ENCODE measurements at regions not wholly inside any gene's neighbourhood (a gene's known extent, or its start where the extent isn't known, plus 50 kb on each side); places are given as distances from the start of the nearest gene placed in this dataset.
"Not testable (repeated sequence)": the region's sequence is repeated elsewhere in the genome, so short reads cannot be mapped to it uniquely, and the experiment has no call there.

DNA sequence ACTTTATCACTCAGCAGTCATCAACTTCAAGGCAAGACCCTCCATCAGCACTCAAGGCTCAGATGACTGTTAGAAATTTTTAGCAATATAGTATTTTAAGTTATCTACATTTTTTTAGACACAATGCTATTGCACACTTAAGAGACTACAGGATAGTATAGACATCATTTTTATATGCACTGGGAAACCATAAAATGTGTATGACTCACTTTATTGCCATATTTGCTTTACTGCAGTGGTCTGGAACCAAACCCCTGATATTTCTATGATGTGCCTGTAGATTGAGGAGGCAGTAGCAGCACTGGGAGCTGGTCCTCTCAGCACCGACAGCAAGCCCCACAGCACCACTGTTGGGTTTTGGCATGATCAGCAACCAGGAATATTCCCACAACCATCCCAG is 264.8 kb upstream of the HNRNPA3 start:
- no peak for DNase-seq (ENCODE audit: low read depth in 1 of 2, low spot score in 1 of 2)

DNA sequence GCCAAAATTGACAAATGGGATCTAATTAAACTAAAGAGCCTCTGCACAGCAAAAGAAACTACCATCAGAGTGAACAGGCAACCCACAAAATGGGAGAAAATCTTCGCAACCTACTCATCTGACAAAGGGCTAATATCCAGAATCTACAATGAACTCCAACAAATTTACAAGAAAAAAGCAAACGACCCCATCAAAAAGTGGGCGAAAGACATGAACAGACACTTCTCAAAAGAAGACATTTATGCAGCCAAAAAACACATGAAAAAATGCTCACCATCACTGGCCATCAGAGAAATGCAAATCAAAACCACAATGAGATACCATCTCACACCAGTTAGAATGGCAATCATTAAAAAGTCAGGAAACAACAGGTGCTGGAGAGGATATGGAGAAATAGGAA is 261.4 kb upstream of the HNRNPA3 start:
- DNase-seq (ENCODE audit: low read depth in 1 of 2, low spot score in 1 of 2) = not testable (repeated sequence)

DNA sequence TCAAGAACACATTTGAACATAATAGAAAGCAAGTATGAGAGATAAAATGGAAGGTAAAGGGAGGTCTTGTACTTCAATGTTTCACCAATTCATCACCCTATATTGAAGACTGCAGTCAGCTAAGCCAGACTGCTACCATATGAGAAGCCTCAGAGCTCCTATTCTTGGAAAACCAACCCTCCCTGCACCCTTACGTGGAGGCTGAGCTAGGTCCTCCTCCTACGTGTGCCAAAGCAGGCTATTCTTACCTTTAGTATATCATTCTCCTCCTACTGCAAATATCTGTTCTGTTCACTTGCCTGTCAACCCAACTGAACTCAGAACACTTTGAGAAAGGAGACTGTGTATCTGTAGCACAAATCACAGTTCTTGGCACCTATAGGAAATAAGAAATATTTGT is 255.8 kb upstream of the HNRNPA3 start:
- DNase-seq (ENCODE audit: low read depth in 1 of 2, low spot score in 1 of 2) = no peak

DNA sequence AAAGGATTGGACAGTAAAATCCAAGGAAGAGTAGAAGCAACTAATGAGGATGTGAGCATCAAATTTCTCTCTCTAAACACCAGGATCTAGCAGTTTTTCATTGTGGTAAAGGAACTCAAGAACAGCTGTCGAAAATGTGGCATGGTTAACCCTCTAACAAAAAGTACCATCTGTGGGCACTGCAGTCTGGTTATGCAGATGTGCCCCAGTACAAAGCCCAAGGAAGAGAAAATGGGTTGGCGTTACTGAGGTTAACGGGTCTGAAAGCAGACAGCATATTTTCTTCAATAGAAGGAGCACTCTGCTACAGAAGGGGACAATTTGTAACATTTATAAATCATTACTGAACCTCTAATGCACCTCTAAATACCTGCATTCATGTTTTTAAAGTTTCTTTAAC is 253.0 kb upstream of the HNRNPA3 start:
- no peak for DNase-seq (ENCODE audit: low read depth in 1 of 2, low spot score in 1 of 2)

DNA sequence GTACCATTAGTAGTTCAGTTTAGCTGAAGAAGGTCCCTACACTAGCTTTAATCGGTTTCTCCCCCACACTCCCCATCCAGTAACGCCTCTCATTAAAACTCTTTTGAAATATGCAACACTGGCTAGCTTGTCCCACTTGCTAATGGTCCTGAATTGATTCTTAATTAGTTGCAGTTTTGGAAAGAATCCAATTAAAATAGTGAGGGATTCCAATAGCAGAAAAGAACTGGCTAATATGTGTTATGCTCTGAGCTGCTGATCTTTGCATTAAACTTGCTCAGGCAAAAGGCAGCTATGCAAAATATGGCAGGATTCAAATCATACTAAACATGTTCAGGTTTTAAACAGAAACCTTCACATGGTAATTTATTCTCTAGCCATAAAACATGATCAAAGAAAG is 252.5 kb upstream of the HNRNPA3 start:
- DNase-seq (ENCODE audit: low read depth in 1 of 2, low spot score in 1 of 2) = no peak

DNA sequence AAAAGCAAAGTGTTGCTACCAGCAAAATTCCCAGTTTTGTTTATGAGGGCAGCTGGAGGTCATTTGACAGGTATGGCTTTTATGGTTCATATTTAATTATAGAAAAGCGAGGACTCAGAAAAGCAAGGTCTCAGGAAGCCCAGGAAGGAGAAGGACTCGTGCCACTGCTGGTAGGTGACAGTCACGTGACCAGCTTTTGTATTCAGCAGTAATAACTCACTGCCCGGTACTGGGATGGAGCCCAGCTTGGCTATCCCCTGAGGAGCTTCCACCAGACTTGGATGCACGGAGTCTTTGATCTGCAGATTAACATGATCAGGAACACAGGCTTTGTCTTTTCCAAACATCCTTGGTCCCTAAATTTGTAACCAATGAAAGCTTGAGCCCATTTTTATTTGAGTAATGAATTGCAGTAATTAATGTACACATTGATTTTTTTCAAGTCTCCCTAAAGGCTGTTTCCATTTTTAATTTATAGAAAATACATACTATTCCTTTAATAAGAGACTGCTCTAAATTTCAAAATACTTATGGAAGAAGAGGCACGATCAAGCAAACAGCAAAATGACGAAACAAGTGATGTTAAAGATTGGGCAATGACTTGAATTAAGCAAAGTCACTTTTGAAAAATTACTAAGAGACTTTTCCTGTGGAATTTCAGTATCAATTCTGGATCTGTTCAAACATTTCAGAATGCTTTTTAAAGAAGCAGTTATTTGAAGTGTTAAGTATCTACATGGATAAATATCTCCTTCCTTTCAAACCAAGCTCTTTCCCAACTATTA is 251.7 kb upstream of the HNRNPA3 start:
- DNase-seq (ENCODE audit: low read depth in 1 of 2, low spot score in 1 of 2) = no peak

DNA sequence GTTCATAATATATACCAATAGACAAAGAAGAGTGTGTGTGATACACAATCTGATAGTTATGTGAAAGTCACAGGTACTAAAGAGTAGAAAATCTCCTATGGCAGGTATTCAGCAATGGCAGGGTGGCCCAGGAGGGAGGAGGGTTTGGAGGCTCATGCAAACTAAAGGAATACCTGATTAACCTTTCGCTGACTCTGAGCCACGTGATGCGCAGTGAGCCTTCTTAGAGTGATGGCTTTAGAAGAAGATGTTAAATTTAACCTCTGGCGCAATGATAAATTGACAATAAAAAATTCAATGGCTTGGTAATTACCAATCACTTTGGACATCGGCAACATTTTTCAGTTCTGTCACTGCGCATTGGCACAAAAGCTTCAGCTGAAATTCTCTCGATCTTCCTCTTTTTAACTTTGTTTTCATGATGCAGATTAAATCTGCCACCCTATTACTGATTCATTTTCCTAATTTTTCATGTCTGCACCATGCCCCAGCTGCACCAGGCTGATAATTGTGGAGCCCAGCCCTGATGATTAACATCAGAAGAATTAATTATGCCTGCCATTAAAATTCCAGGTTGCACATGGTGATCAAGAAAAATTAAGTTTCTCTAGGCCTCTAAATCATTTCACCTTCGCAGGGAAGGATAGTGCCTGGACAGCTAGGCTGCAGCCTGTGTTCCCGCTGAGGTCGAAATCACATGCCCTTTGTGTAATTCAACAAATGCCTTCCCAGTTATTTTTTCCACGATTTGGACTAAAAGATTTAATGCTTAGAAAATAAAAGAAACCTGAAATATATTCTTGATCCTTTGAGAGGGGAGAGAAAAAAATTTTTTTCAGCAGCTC is 250.6 kb upstream of the HNRNPA3 start:
- DNase-seq (ENCODE audit: low read depth in 1 of 2, low spot score in 1 of 2) = no peak

DNA sequence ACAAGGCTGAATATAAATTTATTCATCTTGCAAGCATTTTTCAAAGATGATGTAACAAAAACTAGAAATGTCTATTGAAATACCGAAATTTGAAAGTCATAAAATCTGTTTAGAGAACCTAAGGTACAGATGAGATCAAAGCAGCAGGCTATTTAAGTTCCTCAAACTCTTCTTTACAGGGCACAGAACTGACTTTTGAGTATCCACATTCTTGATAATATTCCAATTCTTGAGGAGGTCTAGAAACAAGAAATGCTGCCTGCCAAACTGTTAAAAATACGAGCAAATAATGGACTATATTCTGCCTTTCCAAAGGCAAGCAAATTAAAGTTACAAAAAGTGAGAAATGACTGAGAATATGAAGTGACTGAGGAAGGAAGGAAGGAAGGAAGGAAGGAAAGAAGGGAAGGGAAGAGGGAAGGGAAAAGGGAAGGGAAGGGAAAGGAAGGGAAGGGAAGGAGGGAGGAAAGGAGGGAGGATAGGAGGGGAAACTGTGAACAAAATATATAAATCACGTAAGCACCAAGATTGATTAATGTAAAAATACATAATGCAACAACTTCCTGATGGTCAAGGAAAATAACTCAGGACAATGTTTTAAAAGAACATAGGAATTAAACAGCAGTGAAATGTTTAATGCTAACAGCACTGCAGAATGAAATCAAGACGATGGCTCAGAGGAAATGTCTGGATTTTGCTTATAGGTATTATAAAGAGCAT is 248.9 kb upstream of the HNRNPA3 start:
- no peak for DNase-seq (ENCODE audit: low read depth in 1 of 2, low spot score in 1 of 2)

DNA sequence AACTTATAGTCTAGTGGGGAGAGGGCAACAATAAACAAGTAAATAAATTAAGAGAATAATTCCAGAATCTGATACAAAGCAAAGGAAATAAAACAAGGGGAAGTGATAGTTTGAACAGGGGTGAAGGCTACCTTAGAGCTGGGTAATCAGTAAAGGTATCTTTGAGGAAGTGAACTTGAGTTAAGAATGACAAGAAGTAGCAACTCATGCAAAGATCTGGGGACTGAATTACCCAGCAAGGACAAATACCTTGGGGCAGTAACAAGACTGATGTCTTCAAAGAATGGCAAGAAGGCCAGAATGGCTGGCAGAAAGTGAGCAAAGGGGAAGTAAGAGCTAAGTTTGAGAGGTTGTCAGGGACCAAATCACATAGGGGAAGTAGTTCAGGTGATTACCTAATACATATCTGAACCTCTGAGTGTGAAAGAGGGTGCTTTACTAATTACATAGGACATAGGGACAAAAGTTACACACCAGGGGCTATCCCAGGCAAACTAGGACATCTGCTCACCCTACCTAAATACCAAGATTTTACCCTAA is 244.6 kb upstream of the HNRNPA3 start:
- no peak for DNase-seq (ENCODE audit: low read depth in 1 of 2, low spot score in 1 of 2)

DNA sequence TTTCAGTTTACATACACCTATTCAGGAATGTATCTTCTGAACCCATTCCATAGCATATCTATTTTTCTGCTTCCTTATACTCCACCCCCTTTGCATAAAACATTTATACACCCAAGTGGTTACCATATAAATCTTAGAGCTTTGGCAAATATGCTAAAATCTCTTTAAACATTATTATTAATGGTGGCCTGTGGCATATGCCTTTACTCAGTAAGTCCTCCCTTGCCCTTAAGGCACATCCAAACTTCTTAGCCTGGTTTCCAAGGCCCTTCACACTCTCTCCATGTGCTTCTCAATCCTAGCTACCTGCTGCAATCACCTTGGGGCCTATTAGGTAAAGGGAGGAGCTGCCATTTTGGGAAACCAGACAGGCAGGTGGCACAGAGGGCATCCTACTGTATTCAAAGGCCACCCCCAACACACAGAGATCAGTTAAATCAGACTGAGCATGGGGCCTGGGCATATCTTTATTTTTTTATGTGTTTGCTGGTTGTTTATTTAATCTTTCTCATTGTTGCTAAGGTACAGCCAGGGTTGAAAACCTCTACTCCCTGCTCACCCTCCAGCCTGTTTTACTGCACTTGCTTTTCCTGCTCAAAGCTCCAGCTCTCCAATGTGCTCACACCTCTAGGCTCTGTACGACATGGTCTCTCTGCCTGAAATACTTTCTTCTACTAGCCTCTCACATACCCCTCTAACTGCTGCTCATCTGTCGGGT is 242.8 kb upstream of the HNRNPA3 start:
- DNase-seq (ENCODE audit: low read depth in 1 of 2, low spot score in 1 of 2) = no peak

DNA sequence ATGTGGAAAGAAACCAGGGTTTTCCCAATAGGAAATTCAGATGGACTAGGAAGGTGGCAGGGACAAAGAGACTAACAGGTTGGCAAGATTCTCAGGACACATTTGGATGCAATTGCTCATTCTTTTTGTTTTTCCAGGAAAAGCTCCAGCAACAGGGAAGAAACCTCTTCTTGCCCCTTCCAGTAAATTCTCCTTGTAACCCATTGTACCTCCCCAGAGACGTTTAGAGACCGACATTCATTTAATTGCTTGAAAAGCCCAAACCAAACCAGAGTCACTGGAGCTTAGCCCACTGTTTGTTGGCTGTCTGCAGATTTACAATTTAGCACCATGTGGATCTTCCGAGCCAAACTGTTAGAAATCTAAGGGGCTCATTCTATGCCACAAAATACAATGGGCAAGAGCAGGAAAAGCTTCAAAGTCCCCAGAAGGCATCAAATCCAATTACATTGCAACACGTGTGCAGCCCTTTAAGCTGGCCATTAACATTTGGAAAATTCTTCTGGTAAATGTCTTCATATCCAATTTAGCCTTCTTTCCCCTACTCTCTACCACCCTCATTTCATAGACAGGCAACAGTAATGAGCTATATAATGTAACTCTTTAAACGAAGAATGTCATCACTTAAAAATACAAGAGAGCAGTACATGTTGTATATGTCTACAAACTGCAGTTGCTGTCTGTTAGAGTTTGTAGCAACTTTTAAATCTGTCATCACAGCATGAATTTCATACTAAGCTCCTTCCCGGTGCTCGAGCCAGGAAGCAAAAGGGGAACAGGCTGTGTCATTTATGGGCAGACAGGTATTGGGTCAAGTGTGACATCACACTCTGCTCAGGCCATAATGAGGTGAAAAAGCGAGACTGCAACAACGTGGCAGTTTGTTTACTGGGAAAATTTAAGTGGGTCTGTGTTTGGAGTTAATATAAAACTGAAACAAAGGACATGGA is 235.6 kb upstream of the HNRNPA3 start:
- no peak for DNase-seq (ENCODE audit: low read depth in 1 of 2, low spot score in 1 of 2)

DNA sequence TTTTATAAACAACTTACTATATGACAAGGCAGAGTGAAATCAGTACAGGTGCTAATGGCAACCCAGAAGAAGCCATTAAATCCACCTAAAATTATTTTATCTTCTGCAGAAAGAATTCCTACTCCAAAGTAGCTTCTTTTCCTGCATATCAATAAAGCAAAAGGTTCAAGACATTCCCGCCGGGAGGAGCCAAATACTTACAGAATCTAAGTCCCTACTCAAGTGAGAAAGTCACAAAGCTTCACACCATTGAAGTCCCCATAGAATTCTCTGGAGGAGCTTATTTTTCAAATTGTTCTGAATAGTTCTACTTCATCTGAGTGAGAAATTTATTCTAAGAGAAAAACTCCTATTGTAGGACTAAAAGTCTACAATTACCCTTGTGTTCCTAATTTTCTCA is 233.7 kb upstream of the HNRNPA3 start:
- no peak for DNase-seq (ENCODE audit: low read depth in 1 of 2, low spot score in 1 of 2)

DNA sequence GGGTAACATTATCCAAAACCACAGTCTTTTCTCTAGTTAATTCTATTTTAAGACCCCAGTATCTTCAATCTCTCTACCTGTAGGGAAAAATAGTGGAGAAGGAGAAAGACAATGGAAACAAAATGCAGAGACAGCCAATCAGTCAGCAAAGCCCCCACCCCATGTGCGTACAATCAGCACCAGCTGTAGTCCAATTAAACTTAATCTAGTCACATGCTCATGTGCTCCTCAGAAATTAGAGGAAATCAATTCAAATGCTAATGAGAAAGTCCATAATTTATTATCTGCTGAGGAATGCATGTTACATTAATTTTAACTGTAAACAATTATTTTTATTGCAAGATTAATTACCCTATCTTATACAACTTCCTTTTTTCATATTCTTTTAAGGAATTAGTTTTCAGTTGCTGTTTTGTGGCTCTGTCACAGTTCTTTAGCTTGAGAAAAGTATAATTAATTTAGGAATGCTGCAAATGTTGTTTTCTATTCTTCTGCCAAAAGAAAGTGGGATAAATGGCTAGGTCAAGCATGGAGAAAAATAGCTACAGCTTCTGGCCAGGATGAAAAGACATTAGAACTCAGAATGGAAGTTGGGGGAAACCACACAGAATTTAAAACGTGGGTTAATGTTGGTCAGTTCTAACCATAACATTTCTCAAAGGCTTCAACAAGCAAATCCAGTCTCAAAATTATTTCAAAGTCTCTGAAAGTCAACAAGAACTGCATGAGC is 232.4 kb upstream of the HNRNPA3 start:
- no peak for DNase-seq (ENCODE audit: low read depth in 1 of 2, low spot score in 1 of 2)

DNA sequence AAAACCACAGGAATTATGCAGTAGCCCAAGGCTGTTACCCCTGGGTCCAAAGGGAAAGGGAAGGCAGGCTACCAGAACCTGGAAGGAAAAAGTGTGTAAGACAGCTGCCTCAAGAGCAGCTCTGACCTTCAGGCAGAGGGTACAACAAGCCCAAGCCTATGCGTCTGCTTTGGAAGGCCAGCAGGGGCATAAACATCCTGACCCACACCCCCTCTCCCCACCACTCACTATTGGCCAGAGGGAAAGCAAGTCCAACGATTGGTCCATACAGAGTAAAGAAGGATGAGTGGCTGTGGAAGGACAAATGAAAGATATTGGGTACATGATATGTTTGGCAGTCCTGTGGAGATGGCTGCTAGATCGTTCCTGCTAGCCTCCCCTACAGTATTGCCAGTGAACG is 227.6 kb upstream of the HNRNPA3 start:
- DNase-seq (ENCODE audit: low read depth in 1 of 2, low spot score in 1 of 2) = no peak

DNA sequence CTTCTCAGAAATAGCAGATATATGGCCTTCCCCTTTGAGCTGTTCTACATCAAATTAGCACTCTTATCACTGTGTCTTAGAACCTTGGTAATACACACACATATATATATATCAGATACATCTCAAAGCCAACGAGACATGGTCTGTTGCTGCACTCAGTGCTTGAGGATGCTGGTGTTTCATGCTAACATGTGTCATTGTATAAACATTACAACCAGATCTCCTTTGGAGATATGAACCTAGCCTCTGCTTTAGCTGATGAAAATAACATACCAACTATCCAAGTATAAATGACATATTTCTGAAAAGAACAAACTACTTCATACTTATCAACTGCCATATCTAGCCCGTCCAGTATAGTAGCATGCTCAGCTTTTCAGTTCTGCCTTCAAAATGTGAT is 226.7 kb upstream of the HNRNPA3 start:
- no peak for DNase-seq (ENCODE audit: low read depth in 1 of 2, low spot score in 1 of 2)

DNA sequence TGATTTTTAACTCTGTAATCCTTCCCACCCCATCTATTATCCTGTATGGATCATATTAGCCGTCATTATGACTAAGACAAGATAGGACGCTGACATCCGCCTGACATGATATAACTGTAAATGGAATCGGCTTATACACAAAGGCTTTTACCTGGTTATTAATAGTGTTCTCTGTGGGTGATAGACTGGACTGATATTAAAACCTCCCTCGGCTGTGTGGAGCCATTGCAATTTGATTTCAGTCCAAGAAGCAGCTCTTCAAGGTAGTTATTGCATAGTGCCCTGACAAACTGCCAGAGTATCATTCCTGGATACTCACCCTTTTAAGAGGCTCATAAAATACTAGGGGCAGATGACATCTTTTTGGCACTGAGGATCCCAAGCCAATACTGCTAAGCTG is 226.1 kb upstream of the HNRNPA3 start:
- no peak for DNase-seq (ENCODE audit: low read depth in 1 of 2, low spot score in 1 of 2)

DNA sequence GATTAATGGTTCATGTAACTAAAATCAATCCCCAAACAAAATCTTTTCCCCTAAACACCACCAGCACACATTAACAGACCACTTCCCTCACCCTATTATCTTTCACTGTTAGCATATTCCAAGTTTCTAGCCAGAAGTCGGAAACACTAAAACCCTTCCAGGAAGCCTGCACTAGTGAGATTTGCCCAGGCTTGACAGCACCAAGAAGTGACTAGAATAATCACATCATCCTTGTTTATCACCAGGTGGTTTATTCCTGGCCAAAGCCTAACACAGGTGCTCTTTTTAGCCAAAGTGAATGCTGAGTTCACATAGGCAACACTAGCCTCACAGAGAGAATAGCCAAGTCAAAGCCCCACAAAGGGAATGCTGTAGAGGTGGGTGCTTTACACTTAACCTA is 221.2 kb upstream of the HNRNPA3 start:
- no peak for DNase-seq (ENCODE audit: low read depth in 1 of 2, low spot score in 1 of 2)

DNA sequence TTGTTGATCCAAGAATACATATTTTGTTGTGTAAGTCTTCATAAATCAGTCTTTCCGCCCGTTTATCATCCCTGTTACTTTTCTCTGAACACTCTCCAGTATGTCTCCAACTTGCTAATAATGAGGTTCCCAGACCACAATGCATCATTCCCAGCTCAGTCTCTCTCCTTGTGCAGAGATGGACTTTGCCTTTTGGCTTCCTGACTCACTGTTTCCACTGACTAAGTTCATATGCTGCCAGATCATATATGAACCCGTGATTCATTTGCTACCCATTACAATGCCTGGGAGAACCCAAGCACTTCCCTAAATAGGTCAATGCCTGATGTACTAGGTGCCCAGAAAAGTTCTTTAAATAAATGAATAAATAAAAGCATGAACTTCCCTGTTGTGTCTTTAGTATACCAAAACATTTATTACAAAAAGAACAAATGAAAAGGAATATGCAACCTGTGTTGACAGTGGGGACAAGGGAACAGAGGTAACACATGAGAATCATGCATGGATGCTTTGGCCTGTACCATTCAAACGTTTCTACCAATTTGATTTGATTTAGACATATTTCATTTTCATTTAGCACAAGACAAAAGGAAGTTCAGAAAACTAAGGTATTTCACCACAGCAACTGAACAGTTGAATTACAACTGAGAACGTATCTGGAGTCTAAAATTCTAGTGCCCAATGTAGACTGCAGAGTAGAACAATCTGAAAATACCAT is 215.4 kb upstream of the HNRNPA3 start:
- no peak for DNase-seq (ENCODE audit: low read depth in 1 of 2, low spot score in 1 of 2)

DNA sequence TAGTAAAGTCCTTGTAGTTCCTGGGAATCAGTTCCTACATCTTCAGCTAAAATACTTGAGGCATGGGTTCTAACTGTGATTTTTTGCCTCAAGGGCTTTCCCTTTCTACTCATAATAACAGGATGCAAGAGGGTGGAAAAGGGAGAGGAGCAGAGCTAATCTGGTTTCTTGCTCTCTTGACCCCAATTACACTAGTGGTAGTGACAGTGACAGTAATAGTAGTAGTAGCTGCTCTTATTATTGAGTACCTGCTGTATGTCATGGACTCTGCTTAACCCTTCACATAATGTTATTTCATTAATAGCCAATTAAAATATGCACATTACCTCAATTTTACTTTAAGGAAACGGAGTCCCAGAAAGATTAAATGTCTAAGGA is 214.8 kb upstream of the HNRNPA3 start:
- no peak for DNase-seq (ENCODE audit: low read depth in 1 of 2, low spot score in 1 of 2)
